DOHH2 (cell line): ENCODE measurements at regions not wholly inside any gene's neighbourhood (a gene's known extent, or its start where the extent isn't known, plus 50 kb on each side); places are given as distances from the start of the nearest gene placed in this dataset.

ENCODE experiments used
- EZH2phosphoT487 ChIP-seq: fragments of 200-600 bp; sonication (generic); IDR thresholded peaks from 2 replicates; pipeline ENCODE4 v1.6.1; 2017; ENCODE audit warnings: borderline replicate concordance, mild to moderate bottlenecking, antibody characterized with exemption, low read length, moderate library complexity, mixed read lengths
- TF ChIP-seq, protein P1 (sequence below): fragments of 200-600 bp; sonication (generic); IDR thresholded peaks from one replicate; pipeline ENCODE4 v1.5.1; 2014; ENCODE audit warnings: antibody characterized with exemption, mild to moderate bottlenecking, low read depth, low read length; ENCODE audit not compliant: poor library complexity, severe bottlenecking

DNA sequence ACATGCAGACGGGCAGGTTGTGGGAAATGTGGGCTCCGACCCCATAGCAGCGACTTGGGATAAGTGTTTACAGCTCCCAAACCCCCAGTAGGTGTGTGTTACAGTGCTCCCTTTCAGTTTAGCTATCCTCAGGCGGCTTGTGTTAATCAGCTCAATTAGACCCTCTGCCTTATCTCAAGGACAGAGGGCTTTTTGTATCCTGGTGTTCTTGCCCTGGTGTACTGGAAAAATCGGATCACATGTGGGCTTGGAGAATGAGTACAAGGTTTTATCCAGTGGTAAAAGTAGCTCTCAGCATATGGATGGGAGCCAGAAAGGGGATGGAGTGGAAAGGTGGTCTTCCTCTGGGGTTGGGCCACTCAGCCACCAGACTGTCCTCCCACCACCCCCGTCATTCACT is 264.7 kb upstream of the SYT4 start:
- TF ChIP-seq EZH2phosphoT487, result no peak
- TF ChIP-seq, protein P1, sequence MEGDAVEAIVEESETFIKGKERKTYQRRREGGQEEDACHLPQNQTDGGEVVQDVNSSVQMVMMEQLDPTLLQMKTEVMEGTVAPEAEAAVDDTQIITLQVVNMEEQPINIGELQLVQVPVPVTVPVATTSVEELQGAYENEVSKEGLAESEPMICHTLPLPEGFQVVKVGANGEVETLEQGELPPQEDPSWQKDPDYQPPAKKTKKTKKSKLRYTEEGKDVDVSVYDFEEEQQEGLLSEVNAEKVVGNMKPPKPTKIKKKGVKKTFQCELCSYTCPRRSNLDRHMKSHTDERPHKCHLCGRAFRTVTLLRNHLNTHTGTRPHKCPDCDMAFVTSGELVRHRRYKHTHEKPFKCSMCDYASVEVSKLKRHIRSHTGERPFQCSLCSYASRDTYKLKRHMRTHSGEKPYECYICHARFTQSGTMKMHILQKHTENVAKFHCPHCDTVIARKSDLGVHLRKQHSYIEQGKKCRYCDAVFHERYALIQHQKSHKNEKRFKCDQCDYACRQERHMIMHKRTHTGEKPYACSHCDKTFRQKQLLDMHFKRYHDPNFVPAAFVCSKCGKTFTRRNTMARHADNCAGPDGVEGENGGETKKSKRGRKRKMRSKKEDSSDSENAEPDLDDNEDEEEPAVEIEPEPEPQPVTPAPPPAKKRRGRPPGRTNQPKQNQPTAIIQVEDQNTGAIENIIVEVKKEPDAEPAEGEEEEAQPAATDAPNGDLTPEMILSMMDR, result no peak
